NCI-H446 treated with DMSO at 0.1 percent for 48 hours (cell line): ENCODE measurements at regions not wholly inside any gene's neighbourhood (a gene's known extent, or its start where the extent isn't known, plus 50 kb on each side); places are given as distances from the start of the nearest gene placed in this dataset.

Experiments used
- DNase-seq: peaks from one replicate; lab custom pipeline; 2025; lab: John Stamatoyannopoulos, UW

DNA sequence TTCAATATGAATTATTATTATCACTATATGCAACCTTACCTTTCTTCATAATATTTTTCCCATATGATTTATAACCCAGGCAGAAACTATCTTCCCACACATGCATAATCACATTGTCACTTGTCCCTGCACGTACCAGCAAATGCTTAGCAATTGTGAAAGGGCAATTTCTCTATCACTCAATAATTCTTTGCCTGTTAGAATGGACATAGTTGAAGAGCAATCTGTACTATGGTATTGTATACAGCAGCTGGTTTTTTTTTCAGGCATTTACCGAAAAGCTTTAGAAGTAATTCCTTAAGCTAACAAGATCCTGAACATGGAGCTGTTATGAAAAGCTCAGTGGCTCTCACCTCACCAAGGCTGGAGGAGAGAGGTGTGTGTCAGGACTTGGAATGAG lies 999.5 kb downstream of the TUSC7 start:
- no peak for DNase-seq

DNA sequence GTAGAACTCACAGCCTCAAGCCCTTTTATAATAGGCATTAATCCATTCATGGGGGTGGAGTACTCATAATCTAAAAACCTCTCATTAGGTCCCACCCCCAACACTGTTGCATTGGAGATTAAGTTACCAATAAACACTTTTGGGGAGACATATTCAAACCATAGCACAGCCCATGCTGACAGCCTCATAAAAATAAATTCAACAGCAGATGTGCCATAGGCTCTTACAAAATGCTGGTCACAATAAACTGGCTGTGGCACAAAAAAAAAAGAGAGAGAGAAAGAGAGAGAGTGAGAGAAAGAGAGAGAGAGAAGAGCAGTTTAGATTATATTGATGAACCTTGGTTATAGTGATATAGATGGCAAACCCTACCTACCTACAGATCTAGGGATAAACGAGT lies 1000.9 kb downstream of the TUSC7 start:
- DNase-seq: no peak

DNA sequence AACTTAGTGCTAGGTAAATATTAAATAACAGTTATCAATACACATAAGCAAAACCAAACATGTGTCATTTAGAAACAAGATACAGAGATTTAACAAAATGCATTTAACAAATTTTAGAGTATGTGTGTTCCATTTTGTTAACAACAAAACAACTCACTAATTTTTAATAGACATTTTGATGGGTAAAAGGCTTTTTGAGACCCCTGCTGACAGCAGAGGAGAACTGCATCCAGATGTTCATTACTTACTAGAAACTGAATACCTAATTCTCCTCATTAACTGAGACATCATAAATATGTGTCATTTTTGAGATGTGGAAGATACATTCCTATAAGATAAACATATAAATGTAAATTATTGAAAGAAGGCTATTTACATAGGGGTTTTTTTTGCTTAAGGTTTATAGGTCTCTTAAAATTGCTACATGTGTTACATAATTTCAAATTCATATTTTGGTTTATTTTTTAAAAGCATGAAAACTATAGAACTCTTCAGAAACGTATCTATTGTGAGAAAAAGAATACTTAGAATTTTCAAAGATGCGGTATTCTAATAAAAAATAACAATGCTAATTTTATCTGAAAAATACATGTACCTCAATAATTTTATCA lies 1009.8 kb downstream of the TUSC7 start:
- peak; percentile 27 for DNase-seq

DNA sequence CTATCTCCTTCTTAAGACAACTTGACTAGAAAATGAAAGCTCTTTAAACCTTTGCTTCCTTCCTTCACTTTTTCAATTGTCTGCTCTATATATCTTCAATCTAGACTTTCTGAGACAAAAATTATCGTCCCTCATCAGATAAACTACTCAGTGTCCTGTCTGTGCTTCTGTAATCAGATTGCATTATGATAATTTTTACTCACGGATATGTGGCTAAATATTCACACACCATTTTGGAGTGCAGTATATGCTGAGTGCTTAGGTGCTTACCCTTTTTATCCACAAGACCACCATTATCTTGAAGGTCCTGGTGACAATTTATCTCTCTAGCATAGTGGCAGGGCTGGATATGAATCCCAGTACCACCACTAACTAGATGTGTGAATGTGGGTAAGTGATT lies 1012.3 kb downstream of the TUSC7 start:
- no peak for DNase-seq

DNA sequence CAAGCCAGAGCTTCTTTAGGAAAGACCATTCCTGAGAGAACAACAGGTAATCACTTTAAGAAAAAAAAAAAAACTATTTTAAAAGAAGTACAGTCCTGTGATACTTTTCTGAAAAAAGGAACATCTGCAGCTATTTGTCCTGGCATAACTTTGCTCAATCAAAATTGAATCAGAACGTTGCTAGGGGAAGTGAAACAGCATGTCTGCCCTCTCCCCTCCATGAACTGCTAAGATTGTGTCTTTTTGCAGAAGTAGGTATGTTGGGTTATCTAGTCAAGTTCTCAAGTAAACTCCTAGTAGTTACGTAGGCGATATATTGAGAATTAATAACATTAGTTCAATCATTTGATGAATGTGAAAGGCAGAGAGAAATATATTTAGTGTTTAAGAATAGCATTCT lies 1013.3 kb downstream of the TUSC7 start:
- DNase-seq: no peak

DNA sequence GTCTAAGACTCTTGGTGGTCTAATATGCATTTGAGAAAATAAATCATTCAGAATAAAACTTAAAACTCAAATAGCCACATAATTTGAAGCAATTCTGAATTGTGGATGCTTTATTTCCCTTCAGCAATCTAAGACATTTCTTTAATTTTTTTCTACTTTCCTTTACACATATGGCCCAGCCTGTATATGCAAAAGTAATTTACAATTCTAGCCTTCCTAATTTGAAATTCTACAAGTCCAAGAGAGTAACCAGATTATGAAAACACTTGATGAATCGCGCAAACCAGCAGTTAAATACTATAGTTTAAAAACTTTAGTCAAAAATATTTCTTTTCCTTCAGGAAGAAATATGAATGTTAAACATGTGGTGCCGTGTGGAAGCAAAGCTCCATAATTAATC lies 1014.2 kb downstream of the TUSC7 start:
- DNase-seq: no peak

DNA sequence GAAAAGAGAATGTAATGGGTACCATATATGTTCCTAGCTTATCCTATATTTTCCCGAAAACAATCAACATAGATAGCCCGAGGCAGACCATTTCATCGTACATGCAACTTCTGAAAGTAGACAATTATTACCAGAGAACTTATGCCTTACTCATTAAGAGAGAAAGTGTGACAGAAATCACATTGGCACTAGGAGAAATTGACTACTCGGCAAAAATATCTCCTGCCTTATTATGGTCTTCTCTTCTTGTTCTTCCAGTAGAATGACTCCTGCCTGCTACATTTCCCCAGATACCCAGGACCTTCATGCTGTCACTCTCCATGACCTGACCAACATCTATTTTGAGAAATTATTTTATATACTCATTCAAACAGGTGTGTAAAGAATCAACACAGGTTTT lies 1015.7 kb downstream of the TUSC7 start:
- DNase-seq: no peak

DNA sequence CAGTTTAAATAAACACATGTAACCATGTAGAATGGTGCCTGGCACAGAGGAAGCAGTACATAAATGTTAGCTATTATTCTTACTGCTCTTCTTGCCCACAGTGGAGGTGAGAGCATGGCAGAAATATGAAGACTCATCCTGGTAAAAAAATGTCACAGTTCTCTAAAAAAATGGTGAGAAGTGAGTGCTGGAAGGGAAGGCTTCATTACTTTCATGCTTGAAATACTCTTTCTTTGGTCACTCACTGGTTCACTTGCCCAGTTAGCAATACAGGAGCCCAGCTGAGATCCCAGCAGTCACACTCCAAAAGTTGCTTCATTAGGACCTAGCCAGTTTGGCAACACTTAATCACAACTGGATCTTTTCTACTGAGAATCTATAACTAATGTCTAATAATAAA lies 1017.2 kb downstream of the TUSC7 start:
- peak; percentile 39 for DNase-seq

DNA sequence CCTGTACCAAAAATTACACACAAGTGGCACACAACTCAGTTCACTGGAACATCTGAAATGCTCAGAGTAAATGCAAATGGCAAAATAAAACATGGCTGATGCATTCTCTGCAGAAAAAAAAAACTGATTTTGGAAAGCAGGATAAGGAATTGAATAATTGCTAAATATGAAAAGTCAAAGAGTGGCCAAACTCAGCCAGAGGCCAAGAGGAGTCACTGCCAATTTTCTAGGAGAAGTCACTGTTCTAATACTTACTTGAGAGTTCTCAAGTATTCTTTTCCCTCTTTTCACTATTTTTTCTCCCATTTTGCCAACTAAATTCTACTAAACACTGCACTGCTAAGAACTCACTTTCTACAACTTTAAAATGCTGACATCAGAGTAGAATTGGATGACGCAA lies 1018.6 kb downstream of the TUSC7 start:
- no peak for DNase-seq

DNA sequence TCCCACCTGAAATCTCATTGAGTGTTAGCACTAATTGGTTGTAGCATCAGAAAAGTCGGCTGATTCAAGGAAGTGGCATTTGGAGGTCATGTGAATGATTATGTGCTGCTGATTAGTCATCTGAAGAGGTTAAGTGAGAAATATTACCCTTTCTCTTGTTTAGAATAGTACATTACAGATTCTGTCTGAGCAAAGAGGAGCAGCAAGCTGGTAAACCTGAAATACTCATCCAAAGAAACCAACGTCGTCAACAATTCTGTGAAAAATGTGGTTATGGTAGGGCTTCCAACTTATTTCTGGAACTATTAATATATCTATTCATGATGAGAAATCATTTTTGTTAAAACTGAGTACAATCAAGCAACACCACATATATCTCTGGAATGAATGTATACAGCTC lies 1024.9 kb downstream of the TUSC7 start:
- no peak for DNase-seq

DNA sequence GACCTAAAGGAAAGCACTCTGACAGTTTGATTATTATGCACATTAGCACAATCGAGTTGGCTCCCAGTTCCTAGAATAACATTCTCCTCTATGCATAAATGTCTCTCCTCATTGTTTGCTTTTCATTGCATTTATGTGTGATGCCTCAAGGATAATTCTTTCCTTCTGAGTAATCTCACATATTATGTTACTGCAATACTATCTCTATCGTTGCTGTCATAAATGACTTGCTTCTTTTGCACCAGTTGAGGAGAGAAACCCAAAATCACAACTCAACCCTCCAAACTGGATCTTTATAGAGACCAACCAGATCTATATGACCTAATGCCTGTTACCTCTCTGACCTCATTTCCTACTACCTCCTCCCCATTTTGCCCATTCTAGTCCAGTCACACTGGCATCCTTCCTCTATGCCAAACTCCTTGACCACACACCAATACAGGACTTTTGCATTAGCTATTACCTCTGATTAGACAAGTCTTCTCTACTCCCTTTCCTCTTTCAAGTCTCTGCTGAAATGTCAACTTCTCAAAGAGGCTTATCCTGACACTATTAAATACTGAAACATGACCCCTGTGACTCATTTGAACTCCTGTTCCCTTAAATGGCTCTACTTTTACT lies 1026.0 kb downstream of the TUSC7 start:
- no peak for DNase-seq

DNA sequence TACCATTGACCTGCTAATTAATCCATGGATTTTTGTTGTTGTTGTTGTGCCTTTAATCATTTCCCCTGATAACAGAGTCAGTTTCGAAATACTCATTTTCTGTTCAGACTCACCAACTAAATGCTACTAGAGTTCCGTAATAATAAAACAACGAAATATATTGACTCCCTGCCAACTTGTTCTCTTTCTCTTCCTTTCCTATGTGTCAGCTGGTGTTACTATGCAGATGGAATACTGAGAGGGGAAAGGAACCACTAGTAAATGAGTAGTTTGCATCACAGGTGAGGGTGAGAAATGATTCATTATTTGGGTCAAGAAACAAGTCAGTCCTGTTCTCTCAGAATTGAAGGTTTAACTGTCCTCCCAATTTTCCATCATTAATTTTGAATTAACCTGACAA lies 1027.3 kb downstream of the TUSC7 start:
- no peak for DNase-seq

DNA sequence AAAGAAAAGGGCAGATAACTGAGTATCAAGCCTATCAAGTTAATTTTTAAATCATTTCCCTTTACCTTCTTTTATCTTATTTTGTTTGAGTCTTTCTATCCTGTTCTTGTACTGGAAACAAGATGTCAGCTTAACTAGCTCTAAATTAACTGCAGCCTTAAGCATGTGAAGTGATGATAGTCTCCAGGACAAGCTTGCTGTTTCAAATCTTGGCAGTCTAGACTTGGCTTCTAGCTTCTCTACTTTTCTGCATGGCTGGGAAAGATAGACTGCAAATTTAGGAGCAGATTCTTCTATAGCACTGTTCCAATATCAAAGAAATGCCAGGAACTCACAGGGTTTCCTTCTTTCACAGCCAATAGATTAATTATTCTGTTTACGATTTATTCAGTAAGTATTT lies 1034.4 kb downstream of the TUSC7 start:
- DNase-seq: peak; percentile 64

DNA sequence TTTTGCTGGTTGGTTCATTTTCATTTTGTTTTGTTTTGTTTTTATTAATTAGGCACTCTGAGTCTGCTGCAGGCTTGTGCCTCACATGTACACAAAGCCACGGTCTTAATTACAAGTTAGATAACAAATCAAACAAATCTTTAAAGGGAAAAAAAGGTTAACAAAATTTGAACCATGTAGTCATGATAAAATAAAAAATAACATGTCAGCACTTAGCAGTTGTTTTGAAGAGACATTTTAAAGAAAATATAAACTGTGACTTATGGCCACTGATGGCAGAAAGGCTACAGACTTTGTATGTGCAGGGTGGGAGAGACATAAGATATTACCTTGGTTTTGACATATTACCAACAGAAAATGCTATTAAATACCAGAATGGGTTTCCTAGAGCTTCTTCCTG lies 1035.4 kb downstream of the TUSC7 start:
- DNase-seq: no peak

DNA sequence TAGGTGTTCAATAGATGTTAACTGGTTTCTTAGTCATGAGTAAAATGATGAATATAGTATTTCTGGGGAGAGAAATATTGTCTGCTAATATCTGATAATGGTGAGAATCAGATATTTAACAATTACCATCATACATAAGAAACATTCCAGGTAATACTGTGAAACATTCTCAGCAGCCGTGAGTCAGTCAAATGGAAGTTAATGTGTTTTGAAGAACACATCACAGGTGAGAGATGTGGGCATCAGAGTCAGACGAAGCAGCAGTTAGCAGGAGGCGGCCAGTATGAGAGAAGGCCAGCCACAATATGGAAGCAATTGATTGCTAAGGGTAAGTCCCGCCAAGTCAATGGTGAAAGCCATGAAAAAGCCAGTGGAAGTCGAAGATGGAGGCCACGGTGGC lies 1035.9 kb downstream of the TUSC7 start:
- no peak for DNase-seq

DNA sequence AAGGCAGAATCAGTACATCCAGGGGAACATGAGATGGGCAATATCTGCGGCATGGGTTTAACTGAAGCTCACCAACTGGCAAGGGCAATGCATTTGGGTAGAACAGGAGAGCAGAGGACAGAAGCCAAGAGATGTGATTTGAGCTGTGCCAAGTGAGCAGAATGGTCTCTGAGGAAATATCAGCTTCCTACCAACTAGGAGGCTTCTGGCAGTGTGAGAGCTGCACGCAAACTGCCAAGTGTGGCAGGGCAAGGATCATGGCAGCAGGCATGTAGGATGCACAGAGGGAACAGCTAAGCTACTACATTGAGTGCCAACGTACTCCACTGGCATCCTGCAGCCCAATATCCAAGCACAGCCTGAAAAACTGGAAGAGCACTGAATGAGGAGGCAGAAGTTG lies 1036.5 kb downstream of the TUSC7 start:
- DNase-seq: peak; percentile 98

DNA sequence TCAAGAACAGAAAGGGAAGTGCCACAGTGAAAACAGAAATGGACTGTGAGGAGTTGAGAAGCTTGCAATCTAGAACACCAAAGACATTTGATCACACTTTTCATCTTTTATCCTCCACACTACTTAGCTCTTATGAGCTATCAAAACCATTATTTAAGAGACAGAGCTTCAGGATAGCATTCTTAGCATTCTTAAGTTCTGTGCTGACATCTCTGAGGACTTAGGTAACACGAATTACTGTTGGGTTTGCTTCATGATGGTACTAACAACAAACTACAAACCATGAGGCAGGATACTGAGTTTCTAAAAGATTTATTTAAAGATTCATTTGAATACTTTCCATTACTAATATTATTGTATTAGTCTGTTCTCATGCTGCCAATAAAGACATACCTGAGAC lies 1038.6 kb downstream of the TUSC7 start:
- no peak for DNase-seq

DNA sequence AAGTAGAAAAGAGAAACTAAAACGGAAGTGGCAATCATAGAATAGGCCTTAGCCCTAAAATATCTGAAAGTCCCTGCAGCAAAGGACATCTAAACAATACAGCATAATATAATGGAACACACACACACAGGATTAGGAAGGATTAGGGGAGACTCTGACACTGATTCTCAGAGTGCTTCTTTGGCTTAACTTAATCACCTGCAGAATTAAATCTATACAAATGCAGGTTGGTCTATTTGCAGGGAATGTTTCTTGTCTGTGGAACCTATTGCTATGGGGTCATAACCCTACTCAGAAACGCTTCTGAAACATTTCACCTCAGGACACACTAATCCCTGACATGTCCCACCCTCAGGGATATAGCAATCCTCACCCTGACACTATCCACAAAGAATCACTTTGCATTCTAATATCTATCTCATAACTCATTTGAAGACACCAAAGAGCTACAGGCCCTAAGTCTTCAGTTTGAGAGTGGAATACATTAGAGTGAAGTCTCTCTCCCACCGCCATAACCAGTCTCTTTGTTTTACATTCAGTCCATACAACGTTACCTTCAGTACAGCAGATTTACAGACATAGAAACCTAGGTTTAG lies 1041.2 kb downstream of the TUSC7 start:
- no peak for DNase-seq

DNA sequence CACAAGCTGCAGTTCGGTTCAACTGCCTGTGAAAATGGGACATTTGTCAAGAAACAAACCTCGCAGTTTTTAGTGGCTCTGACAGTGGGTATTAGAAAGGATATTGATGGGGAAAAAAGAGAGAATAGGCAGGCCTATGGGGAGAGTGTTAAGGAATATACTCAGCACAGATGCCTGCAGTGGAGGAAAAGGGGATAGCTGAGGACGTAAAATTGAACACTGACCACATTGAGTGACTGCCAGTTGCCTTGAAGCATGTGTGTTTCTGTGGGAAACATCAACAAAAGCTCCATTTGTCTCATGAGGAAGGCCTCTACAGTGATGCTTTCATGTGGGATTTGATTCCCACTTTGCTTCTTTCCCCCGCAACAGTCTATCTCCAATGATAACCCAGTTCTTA lies 1042.1 kb downstream of the TUSC7 start:
- DNase-seq: no peak

DNA sequence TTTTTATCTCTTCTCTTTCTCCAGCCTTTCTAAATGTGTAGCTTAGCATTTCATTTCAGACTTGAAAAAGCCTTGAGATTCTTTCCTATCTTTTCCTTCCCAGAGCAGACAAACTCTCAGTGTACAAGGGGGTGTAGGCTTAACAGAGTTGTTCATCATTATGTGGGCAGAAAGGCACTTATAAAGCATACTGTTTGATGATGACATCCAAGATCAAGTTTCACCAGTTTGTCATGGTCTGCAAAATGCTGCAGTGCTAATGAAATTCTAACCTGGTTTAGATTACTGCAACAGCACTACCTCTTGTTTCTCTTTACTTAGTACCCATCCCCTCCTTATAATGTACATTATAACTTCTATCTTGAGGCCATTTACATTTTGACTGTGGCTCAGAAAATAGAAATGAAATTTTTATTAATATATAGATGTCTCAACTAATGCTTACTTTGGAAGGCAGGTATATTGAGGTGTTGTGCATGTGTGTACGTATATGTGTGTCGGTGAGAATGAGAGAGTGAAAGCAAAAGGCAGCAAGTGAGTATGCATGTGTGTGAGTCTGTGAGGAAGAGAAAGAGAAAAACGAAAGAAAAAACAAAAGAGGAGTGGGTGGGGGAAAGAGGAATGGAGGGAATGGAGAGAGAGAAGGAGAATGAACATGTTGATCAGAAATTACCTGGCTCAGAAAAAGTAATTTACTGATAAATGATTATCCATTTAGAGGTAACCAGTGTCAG lies 1043.6 kb downstream of the TUSC7 start:
- no peak for DNase-seq

DNA sequence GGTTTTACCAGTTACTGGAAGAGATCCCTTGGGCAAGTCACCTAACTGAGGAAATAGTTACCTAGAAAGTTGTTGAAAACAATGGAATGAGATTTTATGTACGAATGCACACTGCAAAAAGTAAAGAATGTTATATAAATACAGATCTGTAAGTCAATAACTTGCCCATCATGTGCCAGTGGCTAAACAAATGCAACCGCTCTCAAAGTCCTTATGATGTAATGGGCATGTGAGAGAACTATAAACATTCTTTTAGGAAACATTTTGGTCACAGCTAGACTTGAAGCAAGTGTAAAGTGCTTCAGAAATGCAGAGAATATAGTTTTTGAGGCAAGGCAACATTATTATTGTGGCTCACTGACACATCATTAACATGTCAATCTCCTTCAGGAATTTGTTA lies 1044.5 kb downstream of the TUSC7 start:
- DNase-seq: no peak

DNA sequence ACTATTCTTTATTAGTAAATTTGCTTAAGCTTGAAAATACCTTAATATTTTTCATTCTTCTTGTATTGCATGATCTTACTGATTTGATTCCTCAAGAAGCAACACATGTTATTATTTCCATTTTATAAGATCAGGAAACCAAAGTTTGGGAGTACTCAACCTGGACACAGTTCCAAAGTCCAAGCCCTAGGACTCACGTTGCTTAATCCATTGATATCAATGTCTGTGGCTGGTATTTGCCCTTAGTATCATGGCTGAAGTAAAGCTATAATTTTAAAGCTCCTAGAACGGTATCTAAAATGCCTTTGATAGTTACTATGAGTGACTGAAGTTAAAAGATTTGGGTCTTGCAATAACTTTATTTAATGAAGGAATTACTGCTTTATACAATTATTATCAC lies 1045.3 kb downstream of the TUSC7 start:
- no peak for DNase-seq

DNA sequence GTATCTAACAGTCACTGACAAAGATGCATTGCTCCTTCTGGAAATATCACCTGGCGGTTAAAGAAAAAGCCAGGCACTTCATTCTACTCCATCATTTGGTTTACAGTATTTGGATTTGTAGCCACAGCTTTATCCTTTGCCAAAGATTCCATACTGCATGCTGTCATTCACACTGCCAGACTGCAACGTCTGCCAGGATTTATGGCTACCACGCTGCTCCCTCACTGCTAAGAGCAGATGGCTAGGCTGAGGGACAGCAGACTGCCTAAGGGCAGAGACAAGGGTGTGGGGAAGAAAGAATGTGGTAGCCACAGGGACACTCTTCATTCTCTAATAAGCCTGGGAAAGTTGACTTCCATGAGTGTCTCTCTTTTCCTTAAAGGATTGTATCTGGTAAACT lies 1047.0 kb downstream of the TUSC7 start:
- peak; percentile 94 for DNase-seq
